Right lobe of liver (tissue), 6 donors: ENCODE measurements at regions not wholly inside any gene's neighbourhood (a gene's known extent, or its start where the extent isn't known, plus 50 kb on each side); places are given as distances from the start of the nearest gene placed in this dataset.

Experiments used
- ATAC-seq, 4 donors: fragments of 200-7000 bp; cut with Tn5 transposase; one replicate each; pipeline ENCODE4 v1.9.1; 2020; ENCODE audit warnings: mild to moderate bottlenecking in 4 of 4, moderate library complexity in 4 of 4
- DNase-seq, 3 donors: peaks; one replicate each; pipeline ENCODE4 v3.0.0-alpha.2; 2020
- H3K27ac ChIP-seq, 3 donors: fragments of 200-600 bp; one replicate each; pipeline ENCODE4 v1.8.0; 2022
- H3K27me3 ChIP-seq, 2 donors: fragments of 200-600 bp; one replicate each; pipeline ENCODE4 v1.8.0; 2022
- H3K36me3 ChIP-seq, 4 donors: fragments of 200-600 bp; sonication (generic) in 1 of 4; one replicate each; pipeline versions ENCODE4 v1.5.1 to v1.8.0; 2017 to 2022; ENCODE audit warnings: control low read depth in 1 of 4
- H3K4me1 ChIP-seq, 4 donors: fragments of 200-600 bp; sonication (generic) in 1 of 4; one replicate each; pipeline versions ENCODE4 v1.5.1 to v1.8.0; 2017 to 2022; ENCODE audit warnings: control low read depth in 1 of 4
- H3K4me3 ChIP-seq, 3 donors: fragments of 200-600 bp; one replicate each; pipeline ENCODE4 v1.8.0; 2022
- H3K9me3 ChIP-seq, 4 donors: fragments of 200-600 bp; sonication (generic) in 1 of 4; one replicate each; pipeline versions ENCODE4 v1.5.1 to v1.8.0; 2017 to 2022; ENCODE audit warnings: control low read depth in 1 of 4
- POLR2A ChIP-seq: fragments of 450-650 bp; IDR thresholded peaks from one replicate; pipeline ENCODE4 v1.6.1; 2017; ENCODE audit warnings: antibody characterized with exemption, mild to moderate bottlenecking
- WGBS: methylation state at CpG from one replicate; pipeline ENCODE4 v1.1.6; 2018; ENCODE audit warnings: low coverage, low lambda C conversion rate; ENCODE audit not compliant: insufficient coverage; ENCODE audit errors: missing lambda C conversion rate; 5-methylcytosine and 5-hydroxymethylcytosine counted together
- intact Hi-C, 2 donors: fragments of 100-400 bp; cut with DNase I; formaldehyde crosslinking; loops; one replicate each; pipeline versions ENCODE4 v1.11.2 to v1.14.1; 2022
- TF ChIP-seq, protein P1 (sequence below), 4 donors: fragments of 200-600 bp in 3 of 4; fragments of 450-650 bp in 1 of 4; IDR thresholded peaks; one replicate each; pipeline versions ENCODE4 v1.5.1 to v1.8.0; 2016 to 2022; ENCODE audit warnings: antibody characterized with exemption in 4 of 4, mild to moderate bottlenecking in 2 of 4
- donor health status: DM: no; HTN: yes; CAD: no.
- donor health status: DM: no; HTN: no; CAD: no.
- donor health status: DM: no; HTN: no; CAD: no.
- donor health status: DM: no; HTN: yes; CAD: no.
- donor health status: DM: no; HTN: yes; CAD: no.

- no peak for TF ChIP-seq POLR2A
- TF ChIP-seq, protein P1, sequence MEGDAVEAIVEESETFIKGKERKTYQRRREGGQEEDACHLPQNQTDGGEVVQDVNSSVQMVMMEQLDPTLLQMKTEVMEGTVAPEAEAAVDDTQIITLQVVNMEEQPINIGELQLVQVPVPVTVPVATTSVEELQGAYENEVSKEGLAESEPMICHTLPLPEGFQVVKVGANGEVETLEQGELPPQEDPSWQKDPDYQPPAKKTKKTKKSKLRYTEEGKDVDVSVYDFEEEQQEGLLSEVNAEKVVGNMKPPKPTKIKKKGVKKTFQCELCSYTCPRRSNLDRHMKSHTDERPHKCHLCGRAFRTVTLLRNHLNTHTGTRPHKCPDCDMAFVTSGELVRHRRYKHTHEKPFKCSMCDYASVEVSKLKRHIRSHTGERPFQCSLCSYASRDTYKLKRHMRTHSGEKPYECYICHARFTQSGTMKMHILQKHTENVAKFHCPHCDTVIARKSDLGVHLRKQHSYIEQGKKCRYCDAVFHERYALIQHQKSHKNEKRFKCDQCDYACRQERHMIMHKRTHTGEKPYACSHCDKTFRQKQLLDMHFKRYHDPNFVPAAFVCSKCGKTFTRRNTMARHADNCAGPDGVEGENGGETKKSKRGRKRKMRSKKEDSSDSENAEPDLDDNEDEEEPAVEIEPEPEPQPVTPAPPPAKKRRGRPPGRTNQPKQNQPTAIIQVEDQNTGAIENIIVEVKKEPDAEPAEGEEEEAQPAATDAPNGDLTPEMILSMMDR (IDR thresholded peaks at IDR 0.05): no peak
- no peaks in the 10 kb centered on the region for H3K27me3 ChIP-seq
- no peaks in the 10 kb centered on the region for H3K36me3 ChIP-seq
- H3K4me3 ChIP-seq: no peak overlapping the region
- DNase-seq: no peak
- 45% methylated on average over 4 of the region's 4 CpGs for whole genome bisulfite sequencing
- intact Hi-C loops: no loop called here
- no peaks in the 10 kb centered on the region for H3K9me3 ChIP-seq
- no peaks in the 10 kb centered on the region for H3K4me1 ChIP-seq
- ATAC-seq: no peak
- H3K27ac ChIP-seq: no peak overlapping the region
Observed at GRCh38 chr4:115780268-115780667, 666.8 kb upstream of the NDST4 start.

DNA sequence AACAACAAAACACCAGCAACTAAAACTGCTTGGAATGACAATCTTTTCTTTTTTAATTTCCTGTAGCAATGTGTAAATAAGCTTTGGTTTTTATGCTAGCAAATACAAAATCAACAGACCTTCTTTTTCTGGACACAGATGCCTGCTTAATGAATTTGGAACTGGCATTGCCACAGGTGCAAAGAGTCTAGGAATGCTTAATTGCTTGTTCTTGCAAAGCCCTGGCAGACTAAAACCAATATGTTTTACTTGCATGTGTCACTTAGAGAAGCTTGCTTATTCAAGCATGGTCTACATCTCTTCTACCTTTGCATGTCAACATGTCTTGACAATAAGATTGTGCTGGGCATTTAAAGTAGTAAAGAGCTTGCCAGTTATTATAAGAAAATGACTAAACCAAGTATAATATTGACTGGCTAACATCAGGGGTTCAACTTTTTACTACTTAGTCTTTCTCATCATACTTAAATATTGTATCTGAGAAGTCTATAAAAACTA lies 656.7 kb upstream of the NDST4 start:
- TF ChIP-seq, protein P1 (IDR thresholded peaks at IDR 0.05): no peak
- no peak for TF ChIP-seq POLR2A
- DNase-seq (no peak), ATAC-seq (no peak)
- Histone ChIP-seq H3K36me3 (no peaks in the 10 kb centered on the region), H3K4me1 (no peaks in the 10 kb centered on the region), H3K9me3 (no peaks in the 10 kb centered on the region), H3K27me3 (no peaks in the 10 kb centered on the region), H3K4me3 (no peak overlapping the region), H3K27ac (no peak overlapping the region)
- intact Hi-C loops: no loop called here

DNA sequence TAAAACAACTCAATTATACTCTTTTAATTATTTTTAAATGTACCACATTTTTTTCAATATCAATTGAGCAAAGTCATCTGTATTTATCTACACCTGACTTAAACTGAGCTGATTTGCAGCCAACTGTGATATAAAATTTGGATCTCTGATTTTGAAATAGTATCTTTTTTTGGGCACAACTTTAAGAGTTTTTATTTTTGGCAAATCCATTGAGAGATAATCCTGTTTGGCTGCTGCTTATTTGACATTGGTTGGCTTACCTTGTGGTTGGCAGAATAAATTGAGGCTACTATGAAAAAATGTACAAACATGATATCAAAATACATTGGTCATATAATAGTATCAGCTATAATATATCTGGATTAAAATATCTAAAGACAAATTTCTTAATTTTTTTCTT lies 656.0 kb upstream of the NDST4 start:
- H3K9me3 ChIP-seq: no peaks in the 10 kb centered on the region
- intact Hi-C loops: no loop called here
- no peak for ATAC-seq
- no peak for DNase-seq
- H3K27me3 ChIP-seq: no peaks in the 10 kb centered on the region
- H3K4me1 ChIP-seq: no peaks in the 10 kb centered on the region
- H3K27ac ChIP-seq: no peak overlapping the region
- no peak overlapping the region for H3K4me3 ChIP-seq
- H3K36me3 ChIP-seq: no peaks in the 10 kb centered on the region
- TF ChIP-seq POLR2A: no peak
- TF ChIP-seq, protein P1 (IDR thresholded peaks at IDR 0.05): no peak

DNA sequence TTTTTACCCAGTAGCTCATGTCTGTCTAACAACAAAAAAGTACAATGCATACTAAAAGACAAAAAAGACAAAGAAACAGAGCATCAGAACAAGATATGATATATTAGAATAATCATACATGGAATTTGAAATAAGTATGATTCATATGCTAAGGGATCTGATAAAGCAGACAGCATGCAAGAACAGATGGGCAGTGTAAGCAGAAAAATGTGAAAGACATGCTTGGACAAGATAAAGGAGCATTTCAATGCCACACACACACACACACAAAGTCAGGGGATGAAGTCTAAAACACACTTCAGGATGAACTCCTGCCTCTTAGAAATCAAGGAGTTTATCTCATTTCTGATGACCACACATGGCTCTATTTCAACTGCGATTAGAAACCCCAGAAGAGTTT lies 649.6 kb upstream of the NDST4 start:
- 50% methylated on average over 1 of the region's 1 CpG for WGBS
- ATAC-seq (no peak), DNase-seq (no peak)
- H3K4me3 ChIP-seq: no peak overlapping the region
- intact Hi-C loops: no loop called here
- no peaks in the 10 kb centered on the region for H3K27me3 ChIP-seq
- H3K4me1 ChIP-seq: no peaks in the 10 kb centered on the region
- TF ChIP-seq, protein P1 (IDR thresholded peaks at IDR 0.05): no peak
- TF ChIP-seq POLR2A: no peak
- H3K27ac ChIP-seq: no peak overlapping the region
- H3K9me3 ChIP-seq: no peaks in the 10 kb centered on the region
- no peaks in the 10 kb centered on the region for H3K36me3 ChIP-seq

GRCh38 chr4:115759231-115759630 lies 645.8 kb upstream of the NDST4 start:
- Histone ChIP-seq H3K36me3 (no peaks in the 10 kb centered on the region), H3K27me3 (no peaks in the 10 kb centered on the region), H3K4me1 (no peaks in the 10 kb centered on the region), H3K4me3 (no peak overlapping the region), H3K27ac (no peak overlapping the region), H3K9me3 (no peaks in the 10 kb centered on the region)
- TF ChIP-seq, protein P1 (IDR thresholded peaks at IDR 0.05): no peak
- TF ChIP-seq POLR2A: no peak
- DNase-seq (no peak), ATAC-seq (no peak)
- 60% methylated on average over 1 of the region's 2 CpGs for WGBS
- intact Hi-C loops: no loop called here
